ENCODE measurements at regions not wholly inside any gene's neighbourhood (a gene's known extent, or its start where the extent isn't known, plus 50 kb on each side); places are given as distances from the start of the nearest gene placed in this dataset.
A peak's percentile ranks its signal among the peaks of the same experiment; 100 is the strongest.

GRCh38 chr7:95682913-95683312, 86.6 kb upstream of the PDK4 start:
- Mint-ChIP-seq H3K36me3 (no peaks in the 10 kb centered on the region), H3K4me3 (no peak overlapping the region), H3K4me1 (peaks cover 0 to 6% (median 4%) of the 10 kb centered on the region in 3 donors), H3K27me3 (peaks cover 3% of the 10 kb centered on the region), H3K9me3 (no peaks in the 10 kb centered on the region), H3K27ac (peak overlapping the region in 1 of 3 donors; percentile 3)

- no peaks in the 10 kb centered on the region for H3K36me3 Mint-ChIP-seq
- H3K27ac Mint-ChIP-seq: no peak overlapping the region
- no peak overlapping the region for H3K4me3 Mint-ChIP-seq
- no peaks in the 10 kb centered on the region for H3K9me3 Mint-ChIP-seq
- H3K27me3 Mint-ChIP-seq: no peaks in the 10 kb centered on the region
- H3K4me1 Mint-ChIP-seq: peaks cover 0 to 2% (median 1%) of the 10 kb centered on the region in 3 donors
Measured at GRCh38 chr7:95676691-95677090, 80.4 kb upstream of the PDK4 start.

GRCh38 chr7:95675632-95676031, 79.3 kb upstream of the PDK4 start:
- peaks cover 0 to 2% (median 1%) of the 10 kb centered on the region in 3 donors for H3K4me1 Mint-ChIP-seq
- no peaks in the 10 kb centered on the region for H3K36me3 Mint-ChIP-seq
- H3K4me3 Mint-ChIP-seq: no peak overlapping the region
- H3K9me3 Mint-ChIP-seq: no peaks in the 10 kb centered on the region
- H3K27ac Mint-ChIP-seq: no peak overlapping the region
- H3K27me3 Mint-ChIP-seq: no peaks in the 10 kb centered on the region

GRCh38 chr7:95675016-95675415, 78.7 kb upstream of the PDK4 start:
- Mint-ChIP-seq H3K4me3 (no peak overlapping the region), H3K36me3 (no peaks in the 10 kb centered on the region), H3K9me3 (no peaks in the 10 kb centered on the region), H3K27ac (no peak overlapping the region), H3K27me3 (no peaks in the 10 kb centered on the region), H3K4me1 (peaks cover 0 to 2% (median 1%) of the 10 kb centered on the region in 3 donors)

GRCh38 chr7:95674101-95674500, 77.8 kb upstream of the PDK4 start:
- Mint-ChIP-seq H3K9me3 (no peaks in the 10 kb centered on the region), H3K4me1 (peaks cover 5 to 9% (median 5%) of the 10 kb centered on the region in 3 donors), H3K4me3 (no peak overlapping the region), H3K27me3 (no peaks in the 10 kb centered on the region), H3K27ac (no peak overlapping the region), H3K36me3 (no peaks in the 10 kb centered on the region)

GRCh38 chr7:95672434-95672833, 76.1 kb upstream of the PDK4 start:
- Mint-ChIP-seq H3K9me3 (no peaks in the 10 kb centered on the region), H3K4me1 (peaks cover 5 to 8% (median 5%) of the 10 kb centered on the region in 3 donors), H3K4me3 (no peak overlapping the region), H3K27me3 (no peaks in the 10 kb centered on the region), H3K36me3 (no peaks in the 10 kb centered on the region), H3K27ac (no peak overlapping the region)

GRCh38 chr7:95669513-95669912, 73.2 kb upstream of the PDK4 start:
- no peaks in the 10 kb centered on the region for H3K27me3 Mint-ChIP-seq
- no peak overlapping the region for H3K27ac Mint-ChIP-seq
- H3K4me3 Mint-ChIP-seq: no peak overlapping the region
- H3K4me1 Mint-ChIP-seq: peaks cover 5 to 8% (median 5%) of the 10 kb centered on the region in 3 donors
- peaks cover 3% of the 10 kb centered on the region for H3K36me3 Mint-ChIP-seq
- no peaks in the 10 kb centered on the region for H3K9me3 Mint-ChIP-seq

- Mint-ChIP-seq H3K4me3 (no peak overlapping the region), H3K9me3 (peaks cover 0 to under 1% (median 0%) of the 10 kb centered on the region in 3 donors), H3K27me3 (no peaks in the 10 kb centered on the region), H3K27ac (no peak overlapping the region), H3K36me3 (peaks cover 3% of the 10 kb centered on the region), H3K4me1 (peaks cover 5 to 8% (median 5%) of the 10 kb centered on the region in 3 donors)
Measured at GRCh38 chr7:95668504-95669018, 72.2 kb upstream of the PDK4 start.

- Mint-ChIP-seq H3K27me3 (peaks cover 6% of the 10 kb centered on the region), H3K27ac (no peak overlapping the region), H3K36me3 (peaks cover 3% of the 10 kb centered on the region), H3K4me1 (peaks cover 0 to 2% (median 0%) of the 10 kb centered on the region in 3 donors), H3K9me3 (peaks cover 1 to 11% (median 10%) of the 10 kb centered on the region in 3 donors), H3K4me3 (no peak overlapping the region)
Measured at GRCh38 chr7:95662987-95663386, 66.7 kb upstream of the PDK4 start.

- H3K27ac Mint-ChIP-seq: no peak overlapping the region
- no peak overlapping the region for H3K4me3 Mint-ChIP-seq
- peaks cover 7% of the 10 kb centered on the region for H3K27me3 Mint-ChIP-seq
- H3K36me3 Mint-ChIP-seq: peaks cover 3% of the 10 kb centered on the region
- peaks cover 1 to 11% (median 10%) of the 10 kb centered on the region in 3 donors for H3K9me3 Mint-ChIP-seq
- H3K4me1 Mint-ChIP-seq: peaks cover 0 to 2% (median 0%) of the 10 kb centered on the region in 3 donors
Measured at GRCh38 chr7:95660023-95660434, 63.7 kb upstream of the PDK4 start.

GRCh38 chr7:95658676-95659075, 62.4 kb upstream of the PDK4 start:
- Mint-ChIP-seq H3K27me3 (peaks cover 9% of the 10 kb centered on the region), H3K9me3 (peaks cover 1 to 11% (median 10%) of the 10 kb centered on the region in 3 donors), H3K27ac (no peak overlapping the region), H3K36me3 (no peaks in the 10 kb centered on the region), H3K4me3 (no peak overlapping the region), H3K4me1 (peaks cover 0 to 2% (median 0%) of the 10 kb centered on the region in 3 donors)

GRCh38 chr7:95649546-95649945, 53.2 kb upstream of the PDK4 start:
- Mint-ChIP-seq H3K4me1 (no peaks in the 10 kb centered on the region), H3K27ac (no peak overlapping the region), H3K36me3 (peaks cover 2% of the 10 kb centered on the region), H3K9me3 (peaks cover 0 to 2% (median 0%) of the 10 kb centered on the region in 3 donors), H3K4me3 (no peak overlapping the region), H3K27me3 (peaks cover 5% of the 10 kb centered on the region)

- Mint-ChIP-seq H3K4me1 (peaks cover 0 to 1% (median 0%) of the 10 kb centered on the region in 3 donors), H3K27ac (no peak overlapping the region), H3K27me3 (no peaks in the 10 kb centered on the region), H3K9me3 (peaks cover 0 to 2% (median 0%) of the 10 kb centered on the region in 3 donors), H3K36me3 (peaks cover 2% of the 10 kb centered on the region), H3K4me3 (no peak overlapping the region)
Measured at GRCh38 chr7:95646350-95646749, 50.0 kb upstream of the PDK4 start.

Data from IgD-negative memory B cell (primary cell).